HS-27A (cell line): ENCODE measurements at regions not wholly inside any gene's neighbourhood (a gene's known extent, or its start where the extent isn't known, plus 50 kb on each side); places are given as distances from the start of the nearest gene placed in this dataset.

Source experiments
- DNase-seq: peaks from one replicate; pipeline ENCODE4 v3.0.0-alpha.2; 2012; ENCODE audit warnings: low read depth, missing footprints

DNA sequence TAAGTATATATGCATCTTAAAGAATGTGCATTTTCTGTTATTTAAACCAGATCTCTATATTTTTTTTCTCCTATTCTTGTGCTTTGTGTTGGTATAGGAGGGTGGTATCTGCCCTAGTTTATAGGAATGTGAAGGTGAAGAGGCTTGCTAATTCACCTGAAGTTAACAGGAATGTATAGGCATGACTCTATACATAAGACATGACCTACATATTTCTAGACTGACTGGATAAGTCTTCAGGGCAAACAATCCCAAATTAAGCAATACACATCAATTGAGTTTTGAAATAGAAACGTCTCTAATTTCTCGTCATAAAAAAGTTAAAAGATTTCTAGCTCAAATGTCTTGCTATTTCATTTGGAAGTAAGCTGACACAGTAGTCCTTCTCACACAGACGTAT lies 410.0 kb downstream of the DIPK2A start:
- DNase-seq: no peak

DNA sequence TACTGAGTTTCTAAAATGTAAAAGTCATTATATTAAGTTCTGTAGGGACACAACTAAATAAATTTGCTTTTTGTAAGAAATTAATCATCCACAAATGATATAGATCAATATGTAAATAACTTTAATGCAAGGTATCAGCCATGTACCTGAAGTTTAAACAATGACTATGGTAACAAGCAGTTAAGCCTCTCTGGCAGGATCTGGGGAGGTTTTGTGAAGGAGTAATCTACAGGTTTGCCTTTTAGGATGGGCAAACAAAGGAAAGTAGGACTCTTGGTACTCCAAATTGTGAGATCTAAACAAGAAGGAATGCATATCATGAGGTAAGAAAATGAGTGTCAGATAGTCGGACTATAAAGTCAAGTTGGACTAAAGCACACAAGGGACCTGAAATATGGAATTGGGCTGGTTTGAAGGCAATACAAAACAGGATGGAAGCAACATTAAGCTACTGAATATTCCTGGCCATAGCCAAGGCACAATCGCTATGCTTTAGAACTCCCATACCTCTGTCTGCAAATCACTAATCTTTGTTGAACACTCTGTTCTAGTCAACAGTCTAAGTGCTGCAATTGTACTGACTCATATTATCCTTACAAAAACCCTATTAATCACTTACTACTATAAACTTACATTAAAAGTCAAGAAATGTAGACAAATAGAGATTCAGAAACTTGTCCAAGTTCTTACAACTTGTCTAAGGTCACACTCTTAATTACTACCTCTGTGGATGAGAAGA lies 412.8 kb downstream of the DIPK2A start:
- no peak for DNase-seq

DNA sequence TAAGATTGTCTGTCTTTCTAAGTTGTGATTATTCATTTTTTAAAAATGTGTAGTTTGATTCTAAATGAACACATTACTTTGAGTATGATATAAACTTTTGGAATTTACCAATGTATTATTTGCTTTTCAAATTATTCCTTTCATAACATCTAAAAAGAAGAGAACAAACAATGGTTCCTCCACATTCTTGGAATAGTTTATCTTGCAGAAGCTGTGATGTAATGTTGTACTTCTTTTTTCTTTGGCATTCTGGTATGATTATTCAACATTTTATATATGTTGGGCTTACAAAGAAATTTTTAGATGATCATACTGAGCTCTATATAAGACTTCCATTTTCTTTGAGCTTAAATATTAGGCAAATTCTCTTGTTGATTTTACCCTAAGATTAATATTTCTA lies 419.2 kb downstream of the DIPK2A start:
- DNase-seq: no peak

DNA sequence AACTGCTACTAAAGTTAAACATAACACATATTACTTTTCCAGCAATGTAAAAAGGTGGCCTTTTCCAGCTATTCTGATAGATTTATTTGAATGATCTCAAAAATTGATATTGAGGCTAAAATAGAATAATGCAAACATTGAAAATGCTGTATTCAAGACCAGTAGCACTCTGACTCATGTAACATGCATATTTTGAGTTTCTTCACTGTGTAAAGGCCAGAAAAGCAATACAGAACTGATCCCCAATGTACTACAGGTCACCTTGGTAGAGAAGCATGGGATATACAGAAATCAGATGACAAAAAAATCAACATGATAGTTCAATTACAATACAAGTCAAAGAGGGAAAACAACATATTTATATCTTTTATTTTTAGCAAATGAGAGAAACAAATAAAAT lies 419.6 kb downstream of the DIPK2A start:
- no peak for DNase-seq

DNA sequence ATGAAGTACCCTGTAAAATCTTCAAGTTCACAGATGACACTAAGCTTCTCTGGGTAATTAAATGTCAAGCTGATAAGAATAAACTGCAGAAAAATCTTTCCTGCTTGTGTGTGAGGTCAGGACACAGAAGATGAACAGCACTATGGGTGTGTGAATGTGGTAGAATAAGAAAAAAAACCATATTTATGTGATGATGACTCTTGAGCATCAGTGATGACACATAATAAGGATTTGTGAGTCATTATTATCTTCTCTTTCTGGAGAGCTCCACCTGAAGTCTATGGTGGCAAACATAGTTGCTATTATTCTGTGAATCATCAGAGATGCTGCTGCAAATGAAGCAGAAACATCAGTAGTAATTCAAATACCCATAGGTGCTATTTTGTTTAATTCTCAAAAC lies 422.4 kb downstream of the DIPK2A start:
- DNase-seq: no peak

DNA sequence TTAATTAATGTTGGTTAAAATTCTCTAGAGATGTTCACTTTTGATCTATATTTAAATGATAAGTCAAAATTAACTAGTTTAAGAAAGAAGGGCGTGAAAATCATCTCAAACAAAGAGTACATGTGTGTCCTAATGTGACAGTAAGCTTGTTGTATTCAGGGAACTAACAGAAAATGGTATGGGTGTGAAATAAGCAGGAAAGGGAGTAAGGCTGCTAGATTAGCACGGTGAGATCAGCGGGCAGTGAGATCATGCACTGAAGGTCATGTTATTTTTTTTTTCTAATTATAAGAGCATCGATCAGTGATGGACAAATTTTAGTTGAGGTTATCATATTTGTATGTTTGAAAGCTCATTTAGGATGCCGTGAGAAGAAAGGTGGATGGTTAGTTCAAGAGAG lies 430.8 kb downstream of the DIPK2A start:
- no peak for DNase-seq

DNA sequence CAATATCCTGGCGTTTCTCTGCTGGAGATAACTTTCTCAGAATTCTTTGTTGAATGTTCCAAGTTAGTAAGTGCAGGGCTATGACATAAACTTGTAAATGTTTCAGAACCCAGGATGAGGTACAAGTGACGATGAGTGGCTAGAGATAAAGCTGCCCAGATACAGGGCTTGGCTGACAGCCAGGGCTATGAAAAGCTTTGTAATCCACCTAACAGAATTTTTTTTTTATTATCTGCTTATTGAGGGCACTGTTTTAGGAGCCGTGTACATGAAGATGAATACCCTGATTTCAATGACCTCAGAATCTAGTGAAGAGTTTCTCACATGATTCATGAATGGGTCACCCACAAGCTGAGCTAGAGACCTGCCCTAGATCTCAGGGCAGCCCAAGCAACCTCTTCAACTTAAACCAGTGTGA lies 431.4 kb downstream of the DIPK2A start:
- peak; percentile 49 for DNase-seq

DNA sequence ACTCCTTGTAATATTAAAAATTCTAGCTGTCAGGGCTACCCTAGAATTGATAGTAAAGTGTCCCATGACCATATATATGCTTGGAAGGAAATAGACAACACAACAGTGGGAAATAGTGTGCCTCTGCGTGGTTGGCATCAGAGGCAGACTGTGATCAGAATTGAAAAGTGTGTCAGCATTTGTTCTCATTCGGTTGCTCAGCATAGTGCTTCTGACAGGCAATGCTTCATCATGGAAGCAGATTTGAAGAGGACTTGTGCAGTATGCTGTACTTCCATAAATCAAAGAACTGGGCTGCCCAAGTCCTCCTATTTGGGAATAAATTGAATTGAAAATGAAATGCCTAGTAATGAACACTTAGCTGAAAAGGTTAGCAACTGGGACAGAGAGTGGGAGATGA lies 435.7 kb downstream of the DIPK2A start:
- DNase-seq: no peak

DNA sequence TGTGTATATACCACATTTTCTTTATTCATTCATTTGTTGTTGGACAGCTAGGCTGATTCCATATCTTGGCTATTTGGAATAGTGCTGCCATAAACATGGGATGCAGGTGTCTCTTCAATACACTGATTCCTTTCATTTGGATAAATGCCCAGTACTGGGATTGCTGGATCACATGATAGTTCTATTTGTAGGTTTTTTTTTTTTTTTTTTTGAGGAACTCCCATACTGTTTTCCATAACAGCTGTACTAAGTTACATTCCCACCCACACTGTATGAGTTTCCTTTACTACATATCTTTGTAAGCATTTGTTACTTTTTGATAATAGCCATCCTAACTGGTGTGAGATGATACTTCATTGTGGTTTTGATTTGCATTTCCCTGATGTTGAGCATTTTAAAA lies 437.7 kb downstream of the DIPK2A start:
- DNase-seq: no peak

DNA sequence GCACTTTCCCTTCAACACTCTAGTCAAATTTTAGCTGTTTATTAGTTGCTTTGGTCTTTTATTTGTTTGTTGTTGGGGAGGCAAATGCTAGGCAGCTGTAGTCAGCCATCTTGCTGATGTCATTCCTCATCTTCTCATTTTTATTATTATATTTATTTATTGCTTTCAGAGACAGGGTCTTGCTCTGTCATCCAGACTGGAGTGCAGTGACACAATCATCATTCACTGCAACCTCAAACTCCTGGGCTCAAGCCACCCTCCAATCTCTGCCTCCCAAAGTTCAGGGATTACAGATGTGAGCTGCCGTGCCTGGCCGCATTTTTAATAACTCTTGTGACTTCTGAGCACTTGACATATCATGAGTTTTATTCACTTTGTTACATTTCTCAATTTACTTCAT lies 441.4 kb downstream of the DIPK2A start:
- no peak for DNase-seq

DNA sequence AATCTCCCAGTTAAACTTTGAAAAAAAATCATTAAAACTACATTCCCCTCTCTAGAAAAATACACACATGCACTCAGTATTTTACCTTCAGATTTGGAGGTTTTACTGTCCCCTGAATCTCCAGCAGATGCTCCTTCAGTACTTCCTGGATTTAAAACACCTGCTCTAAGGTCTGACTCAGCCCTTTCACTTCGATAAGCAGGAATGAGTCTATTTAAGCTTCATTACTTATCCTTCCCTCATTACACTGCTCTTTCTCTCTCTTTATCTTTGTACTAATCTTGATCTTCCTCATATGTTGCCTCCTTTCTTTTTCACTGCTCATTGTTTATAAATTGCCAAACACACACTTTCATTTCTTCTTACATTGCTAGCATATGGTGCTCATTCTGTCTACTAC lies 443.9 kb downstream of the DIPK2A start:
- no peak for DNase-seq

DNA sequence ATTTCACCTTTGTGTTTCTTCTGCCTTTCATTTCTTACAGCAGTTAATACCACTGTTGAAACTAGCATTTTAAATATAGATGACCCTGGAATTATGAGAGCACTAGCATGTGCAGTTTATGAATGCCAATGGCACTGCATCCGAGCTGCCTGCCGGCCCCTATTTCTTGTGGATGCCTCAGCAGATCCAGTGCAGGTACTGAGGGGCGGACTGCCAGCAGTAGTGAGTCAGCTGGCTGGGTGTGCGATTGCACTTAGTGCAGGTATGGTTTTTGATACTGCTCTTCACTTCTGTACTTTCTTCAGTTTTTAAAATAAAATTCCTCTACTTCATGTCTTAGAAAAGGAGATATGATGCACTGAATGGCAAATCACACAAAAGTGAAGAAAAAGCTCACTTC lies 453.0 kb downstream of the DIPK2A start:
- no peak for DNase-seq

DNA sequence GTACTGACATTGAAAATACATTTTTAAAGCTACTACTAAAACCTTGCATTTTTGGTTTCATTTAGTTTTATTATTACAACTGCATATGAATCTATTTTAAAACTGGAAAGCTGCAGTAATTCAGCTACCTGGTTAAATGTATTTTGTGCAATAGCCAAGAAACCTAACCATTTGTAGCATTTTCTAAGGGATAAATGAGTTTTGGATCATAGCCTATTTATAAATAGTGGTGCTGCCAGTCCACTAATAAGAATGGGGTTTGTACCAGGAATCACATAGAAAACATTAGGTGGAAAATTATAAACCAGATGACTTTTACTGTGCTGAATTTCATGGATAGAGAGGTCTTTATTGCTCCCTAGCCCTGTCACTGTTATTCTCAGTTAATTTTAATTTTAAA lies 454.7 kb downstream of the DIPK2A start:
- DNase-seq: no peak

DNA sequence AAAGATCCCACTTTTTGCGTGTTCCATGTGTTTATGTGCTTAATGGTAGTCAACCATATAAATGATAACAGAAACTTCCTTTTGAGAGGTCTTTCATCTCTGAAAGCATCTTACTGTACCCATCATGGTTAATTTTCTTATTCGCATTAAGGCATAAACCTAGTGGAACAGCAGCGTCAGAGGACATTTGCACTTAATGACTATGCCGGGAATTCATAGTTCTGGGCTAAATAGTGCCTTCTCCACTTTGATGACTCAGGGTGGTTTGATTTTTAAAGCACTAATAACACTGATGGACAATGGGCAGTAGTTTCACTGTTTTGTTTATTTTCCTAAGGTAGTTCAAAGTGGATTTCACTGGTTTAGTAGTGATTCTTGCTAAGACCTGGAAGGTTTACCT lies 455.3 kb downstream of the DIPK2A start:
- DNase-seq: no peak

DNA sequence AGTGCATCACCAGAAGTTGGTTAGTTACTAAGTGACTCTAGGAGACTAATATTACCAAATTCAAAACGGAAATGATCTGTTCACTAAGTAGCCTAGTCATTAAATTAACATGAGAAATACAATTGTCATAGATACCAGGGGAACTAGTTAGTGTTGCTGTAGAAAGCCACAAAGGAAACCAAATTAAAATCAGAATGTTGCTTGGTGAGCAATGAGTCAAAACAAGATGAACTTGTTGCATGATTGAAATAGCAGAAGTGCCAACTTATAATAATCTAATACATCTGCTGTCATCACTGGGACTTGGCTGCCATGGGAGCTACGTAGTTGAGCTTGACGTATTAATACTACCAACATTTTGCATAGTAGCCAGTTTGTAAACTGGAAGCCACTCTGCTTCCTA lies 458.1 kb downstream of the DIPK2A start:
- DNase-seq: no peak

DNA sequence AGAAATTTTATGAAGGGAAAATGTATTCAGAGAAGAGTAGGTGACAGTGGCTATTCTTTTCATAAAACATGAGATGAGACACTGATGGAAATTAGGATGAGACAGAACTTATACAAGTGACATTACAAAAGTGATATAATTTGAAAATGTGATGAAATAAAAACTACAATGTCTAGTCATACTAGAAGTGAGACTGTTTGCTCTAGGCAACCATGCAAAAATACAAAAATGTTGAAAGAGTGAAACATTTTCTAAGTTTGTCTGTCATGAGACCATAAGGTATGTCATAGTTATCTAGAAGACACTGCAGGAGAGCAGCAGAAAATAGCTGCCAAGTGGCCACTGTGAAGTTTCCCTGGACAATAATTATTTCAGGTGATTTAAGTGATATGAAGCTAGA lies 459.5 kb downstream of the DIPK2A start:
- no peak for DNase-seq

DNA sequence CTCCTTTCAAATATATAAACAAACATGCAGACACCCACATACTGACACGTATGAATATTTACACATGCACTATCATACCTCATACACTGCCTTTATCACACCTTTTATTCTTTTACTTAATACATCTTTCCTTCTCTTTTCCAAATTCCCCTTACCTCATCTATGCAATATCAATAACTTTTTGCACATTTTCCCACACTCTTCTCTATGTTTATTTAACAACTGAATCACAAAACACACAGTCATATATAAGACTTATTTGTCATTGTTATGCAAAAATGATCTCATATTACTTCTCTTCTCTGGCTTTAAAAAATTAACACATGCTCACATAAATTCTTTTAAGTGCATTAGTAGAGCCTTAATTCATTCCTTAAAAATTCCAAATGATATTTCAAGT lies 461.4 kb downstream of the DIPK2A start:
- DNase-seq: no peak

DNA sequence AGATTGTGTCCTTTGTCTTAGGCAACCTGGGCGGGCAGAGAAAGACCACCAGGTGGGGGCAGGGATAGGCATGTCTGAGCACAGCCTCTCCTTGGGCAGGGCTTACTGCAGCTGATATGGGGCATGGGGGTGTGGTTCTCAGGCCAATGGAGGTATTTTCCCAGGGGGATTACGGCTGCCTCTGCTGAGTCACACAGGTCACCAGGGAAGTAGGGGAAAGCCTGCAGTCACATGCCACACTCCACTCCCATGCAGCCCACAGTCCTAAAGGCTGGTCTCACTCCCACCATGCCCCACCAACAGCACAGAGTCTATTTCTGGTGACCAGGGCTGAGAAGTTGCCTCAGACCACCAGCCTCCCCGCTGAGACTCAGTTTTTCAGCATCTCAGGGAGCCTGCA lies 466.4 kb downstream of the DIPK2A start:
- DNase-seq: no peak

DNA sequence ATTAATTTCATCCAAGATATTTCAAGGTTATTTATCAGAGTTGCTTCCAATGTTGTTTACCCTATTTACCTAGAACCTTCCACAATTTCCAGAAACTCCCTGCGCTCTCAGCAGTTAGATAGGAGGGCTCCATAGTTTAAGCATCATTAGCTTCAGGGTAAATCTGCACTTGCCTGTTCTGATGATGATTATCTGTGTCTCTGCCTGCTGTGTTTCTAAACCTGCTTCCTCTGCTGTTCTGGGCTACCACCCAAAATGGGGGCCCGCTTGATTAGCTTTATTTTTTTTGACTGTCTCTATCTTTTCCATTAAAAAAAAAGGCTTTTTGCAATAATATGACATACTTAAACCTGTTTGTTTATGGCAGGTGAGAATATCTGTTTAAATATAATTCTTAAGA lies 472.4 kb downstream of the DIPK2A start:
- DNase-seq: no peak

DNA sequence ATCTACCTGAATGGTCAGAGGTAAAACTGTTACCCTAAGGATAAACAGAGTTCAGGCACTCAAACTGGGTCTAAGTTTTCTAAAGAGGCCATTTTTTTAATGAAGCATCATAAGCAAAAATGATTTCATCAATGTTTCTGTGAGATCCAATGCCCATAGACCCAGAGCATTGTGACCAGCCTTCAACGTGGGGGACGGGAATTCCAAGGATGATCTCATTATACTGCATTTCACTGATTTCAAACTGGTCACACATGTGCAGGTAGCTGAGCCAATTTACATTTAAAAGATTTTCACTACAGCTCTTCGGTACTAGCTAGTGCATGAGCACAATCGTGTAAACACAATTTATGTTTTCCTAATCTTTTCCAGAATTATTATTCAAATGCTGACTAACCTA lies 472.9 kb downstream of the DIPK2A start:
- DNase-seq: no peak

DNA sequence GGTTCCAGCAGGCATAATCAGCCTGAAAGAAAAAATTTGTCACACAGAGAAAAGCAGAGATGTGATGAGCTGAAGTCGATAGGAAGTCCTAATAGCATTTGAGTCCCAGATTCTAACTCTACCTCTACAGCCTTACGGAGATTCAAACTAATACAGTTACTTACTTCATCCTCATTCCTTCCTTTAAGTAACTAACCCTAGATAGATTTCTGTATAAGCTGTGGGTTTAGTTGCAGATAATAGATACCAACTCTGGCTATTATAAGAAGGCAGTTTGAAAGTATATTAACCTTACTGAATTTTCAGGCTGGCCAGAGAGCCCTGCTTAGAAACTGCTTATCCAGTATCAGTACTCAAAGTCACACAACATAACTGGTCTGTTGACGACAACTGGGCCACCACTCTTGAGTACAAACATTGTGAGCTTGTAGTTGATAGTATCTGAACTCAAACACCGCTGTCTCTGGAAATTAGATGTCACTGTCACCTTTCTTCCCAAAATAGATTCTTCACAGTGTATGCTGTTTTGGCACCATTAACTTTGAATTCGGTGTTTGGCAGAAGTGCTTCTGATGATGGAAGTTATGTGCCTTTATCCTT lies 484.3 kb downstream of the DIPK2A start:
- no peak for DNase-seq

DNA sequence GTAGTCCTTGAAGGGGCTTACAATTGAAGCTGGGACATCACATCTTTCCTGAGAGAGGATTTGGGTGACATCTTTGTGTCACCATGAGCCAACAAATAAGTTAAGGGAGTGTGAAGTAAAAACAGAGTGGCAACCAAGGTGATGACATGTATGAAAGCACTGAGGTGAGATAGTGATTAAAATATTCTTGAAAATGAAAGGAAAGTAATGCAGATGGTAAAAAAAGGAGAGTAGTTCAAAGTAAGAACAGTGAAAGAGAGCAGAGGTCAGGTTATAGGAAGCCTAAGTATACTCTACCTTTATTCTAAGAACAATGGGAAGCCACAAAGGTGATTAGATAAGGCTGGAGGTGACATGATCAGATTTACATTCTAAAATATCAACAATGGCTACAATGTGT lies 486.1 kb downstream of the DIPK2A start:
- DNase-seq: no peak

DNA sequence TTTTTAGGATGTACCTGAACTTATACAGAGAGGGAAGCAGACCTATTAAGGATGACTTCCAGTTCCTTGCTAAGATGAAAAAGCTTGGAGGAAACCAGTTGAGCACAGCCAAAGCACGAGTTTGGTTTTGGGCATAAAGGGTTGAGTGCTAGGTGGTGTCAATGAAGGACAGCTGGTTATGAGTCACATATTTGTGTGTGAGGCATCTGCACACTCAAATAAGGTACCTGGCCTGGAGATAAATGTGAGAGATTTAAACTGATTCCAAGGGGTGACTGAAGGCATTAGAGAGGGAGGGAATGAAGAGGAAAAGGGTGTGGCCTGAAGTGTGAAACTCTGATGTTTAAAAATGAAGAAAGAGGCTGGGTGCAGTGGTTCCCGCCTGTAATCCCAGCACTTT lies 486.7 kb downstream of the DIPK2A start:
- DNase-seq: no peak

DNA sequence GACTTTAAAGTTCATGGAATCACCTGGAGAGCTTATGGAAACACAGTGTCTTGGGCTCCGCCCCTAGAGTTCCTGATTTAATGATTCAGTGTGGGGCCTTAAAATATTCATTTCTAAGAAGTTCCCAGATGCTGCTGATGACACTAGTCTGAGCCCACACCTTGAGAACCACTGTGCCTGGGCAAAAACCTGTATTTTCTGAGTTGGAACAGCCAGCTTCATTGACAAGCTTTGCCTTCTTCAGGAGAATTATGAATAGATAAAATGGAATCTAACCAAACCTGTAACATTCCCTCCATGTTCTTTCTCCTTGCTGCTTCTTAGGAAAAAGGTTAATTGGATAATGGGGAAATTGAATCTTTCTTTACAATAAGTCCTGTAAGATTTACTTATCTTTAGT lies 490.7 kb downstream of the DIPK2A start:
- DNase-seq: no peak
